GM21619 (cell line): ENCODE measurements at regions not wholly inside any gene's neighbourhood (a gene's known extent, or its start where the extent isn't known, plus 50 kb on each side); places are given as distances from the start of the nearest gene placed in this dataset.
"Not testable (repeated sequence)": the region's sequence is repeated elsewhere in the genome, so short reads cannot be mapped to it uniquely, and the experiment has no call there.

Experiments used
- ATAC-seq: cut with Tn5 transposase; IDR thresholded peaks from one replicate; pipeline ENCODE4 v1.9.1; 2021; ENCODE audit not compliant: unreplicated experiment

- not testable (repeated sequence) for ATAC-seq
Measured at GRCh38 chr9:18066608-18067007, 407.3 kb upstream of the ADAMTSL1 start.

- no peak for ATAC-seq
Measured at GRCh38 chr9:18067548-18068120, 406.3 kb upstream of the ADAMTSL1 start.

GRCh38 chr9:18068900-18069299 is 405.1 kb upstream of the ADAMTSL1 start:
- ATAC-seq: no peak

GRCh38 chr9:18071651-18072060 is 402.3 kb upstream of the ADAMTSL1 start:
- ATAC-seq: no peak

GRCh38 chr9:18073002-18073401 is 401.0 kb upstream of the ADAMTSL1 start:
- ATAC-seq: no peak

GRCh38 chr9:18074041-18074440 is 399.9 kb upstream of the ADAMTSL1 start:
- ATAC-seq: no peak

- ATAC-seq: no peak
Measured at GRCh38 chr9:18075253-18075952, 398.6 kb upstream of the ADAMTSL1 start.

GRCh38 chr9:18077941-18078678 is 395.8 kb upstream of the ADAMTSL1 start:
- ATAC-seq: no peak

- ATAC-seq: no peak
Measured at GRCh38 chr9:18092138-18092537, 381.8 kb upstream of the ADAMTSL1 start.

- no peak for ATAC-seq
Measured at GRCh38 chr9:18106006-18106560, 367.9 kb upstream of the ADAMTSL1 start.

GRCh38 chr9:18109675-18110074 is 364.3 kb upstream of the ADAMTSL1 start:
- no peak for ATAC-seq

GRCh38 chr9:18111146-18111545 is 362.8 kb upstream of the ADAMTSL1 start:
- ATAC-seq: no peak

GRCh38 chr9:18114559-18115475 is 359.1 kb upstream of the ADAMTSL1 start:
- no peak for ATAC-seq

- no peak for ATAC-seq
Measured at GRCh38 chr9:18118268-18118667, 355.7 kb upstream of the ADAMTSL1 start.

- ATAC-seq: no peak
Measured at GRCh38 chr9:18122171-18122570, 351.8 kb upstream of the ADAMTSL1 start.

- no peak for ATAC-seq
Measured at GRCh38 chr9:18124760-18125159, 349.2 kb upstream of the ADAMTSL1 start.

- no peak for ATAC-seq
Measured at GRCh38 chr9:18126831-18127498, 347.0 kb upstream of the ADAMTSL1 start.

GRCh38 chr9:18127499-18127875 is 346.5 kb upstream of the ADAMTSL1 start:
- no peak for ATAC-seq

- ATAC-seq: no peak
Measured at GRCh38 chr9:18129809-18130334, 344.1 kb upstream of the ADAMTSL1 start.

- ATAC-seq: no peak
Measured at GRCh38 chr9:18136354-18136994, 337.5 kb upstream of the ADAMTSL1 start.
